Stimulated activated CD8-positive, alpha-beta memory T cell treated with anti-CD3 and anti-CD28 coated beads, Interleukin-15, amount 100 ng/mL, for 1 hour (primary cell): ENCODE measurements at regions not wholly inside any gene's neighbourhood (a gene's known extent, or its start where the extent isn't known, plus 50 kb on each side); places are given as distances from the start of the nearest gene placed in this dataset.
"Not testable (repeated sequence)": the region's sequence is repeated elsewhere in the genome, so short reads cannot be mapped to it uniquely, and the experiment has no call there.

Experiments
- DNase-seq: peaks from one replicate; pipeline ENCODE4 v3.0.0-alpha.2; 2020; ENCODE audit warnings: low read depth

GRCh38 chrY:7588176-7588575 is 676.6 kb upstream of the AMELY start:
- not testable (repeated sequence) for DNase-seq

DNA sequence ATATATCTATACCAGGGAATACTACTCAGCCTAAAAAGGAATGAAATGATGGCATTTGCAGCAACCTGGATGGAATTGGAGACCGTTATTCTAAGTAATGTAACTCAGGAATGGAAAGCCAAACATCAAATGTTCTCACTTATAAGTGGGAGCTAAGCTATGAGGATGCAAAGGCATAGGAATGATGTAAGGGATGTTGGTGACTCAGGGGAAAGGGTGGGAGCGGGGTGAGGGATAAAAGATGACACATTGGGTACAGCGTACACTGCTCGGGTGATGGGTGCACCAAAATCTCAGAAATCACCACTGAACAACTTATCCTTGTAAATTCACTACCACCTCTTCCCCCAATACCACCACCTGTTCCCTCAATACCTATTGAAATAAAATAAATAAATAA is 651.0 kb upstream of the AMELY start:
- no peak for DNase-seq

DNA sequence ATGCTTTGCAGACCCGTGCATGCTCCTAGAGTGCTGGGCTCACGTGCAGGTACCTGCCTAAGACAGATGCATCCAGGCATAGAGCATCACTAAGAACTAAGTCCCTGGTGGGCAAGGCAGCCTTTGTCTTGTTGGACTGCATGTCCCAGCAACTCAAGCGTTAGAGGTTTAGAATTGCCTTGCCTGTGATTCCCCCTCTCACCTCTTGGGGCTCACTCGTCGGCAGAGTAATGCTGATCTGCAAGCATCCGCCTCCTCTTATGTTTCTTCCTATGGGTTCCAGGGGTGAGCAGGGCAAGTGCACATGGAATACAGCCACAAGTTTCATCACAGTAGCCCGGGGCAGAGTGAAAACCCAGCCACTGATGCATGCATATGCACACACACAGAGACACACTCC is 646.1 kb upstream of the AMELY start:
- DNase-seq, result no peak

GRCh38 chrY:7555006-7555405 is 643.5 kb upstream of the AMELY start:
- no peak for DNase-seq

- no peak for DNase-seq
Observed at GRCh38 chrY:7545060-7545459, 633.5 kb upstream of the AMELY start.

- no peak for DNase-seq
Observed at GRCh38 chrY:7544172-7544770, 632.7 kb upstream of the AMELY start.

GRCh38 chrY:7543506-7543905 is 632.0 kb upstream of the AMELY start:
- no peak for DNase-seq

DNA sequence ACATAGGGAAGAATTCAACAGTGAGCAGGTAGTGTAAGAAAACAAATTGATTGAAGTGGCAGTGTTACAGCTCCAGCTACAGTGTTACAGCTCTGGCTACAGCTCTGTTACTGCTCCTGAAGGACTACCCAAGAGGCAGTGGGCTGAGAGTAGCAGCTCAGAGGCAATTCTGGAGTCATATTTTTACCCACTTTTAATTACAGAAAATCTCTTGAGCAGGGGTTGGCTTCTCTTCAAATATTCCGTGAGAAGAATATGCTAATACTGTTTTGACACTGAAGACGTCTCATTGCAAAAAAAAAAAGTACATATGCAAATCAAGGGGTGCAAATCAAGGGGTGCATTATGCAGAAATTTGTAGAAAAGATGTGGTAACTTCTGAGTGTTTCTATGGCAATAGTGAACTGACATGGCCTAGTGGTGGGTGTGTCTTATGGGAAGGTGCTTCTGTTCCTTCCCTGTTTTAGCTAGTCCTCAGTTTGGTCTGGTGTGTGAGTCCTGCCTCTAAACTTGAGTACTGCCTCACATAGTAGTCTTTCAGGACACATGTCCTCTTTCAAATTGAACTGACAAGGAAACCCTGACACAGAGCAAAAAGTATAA is 630.8 kb upstream of the AMELY start:
- DNase-seq, result no peak

- no peak for DNase-seq
Observed at GRCh38 chrY:7529396-7529795, 617.8 kb upstream of the AMELY start.

- DNase-seq, result not testable (repeated sequence)
Observed at GRCh38 chrY:7527568-7527967, 616.0 kb upstream of the AMELY start.

DNA sequence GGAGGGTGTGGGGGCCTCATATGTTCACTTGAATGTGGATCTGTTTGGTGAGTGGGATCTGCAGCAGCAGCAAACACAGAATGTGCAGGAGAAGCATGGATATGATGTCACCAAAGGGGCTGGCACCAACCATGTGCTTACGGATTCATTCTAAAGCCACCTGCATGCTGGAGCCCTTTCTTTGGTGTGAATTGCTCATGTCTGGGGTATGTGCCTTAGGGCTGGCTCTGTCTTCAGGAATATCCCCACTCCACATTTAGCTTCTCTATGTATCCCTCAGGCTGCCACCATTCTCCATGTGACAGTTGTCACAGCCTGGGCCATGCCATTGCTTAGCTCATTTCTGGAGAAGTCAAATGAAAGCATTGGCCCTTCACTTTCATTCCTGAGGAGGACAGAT is 606.8 kb upstream of the AMELY start:
- DNase-seq, result no peak

DNA sequence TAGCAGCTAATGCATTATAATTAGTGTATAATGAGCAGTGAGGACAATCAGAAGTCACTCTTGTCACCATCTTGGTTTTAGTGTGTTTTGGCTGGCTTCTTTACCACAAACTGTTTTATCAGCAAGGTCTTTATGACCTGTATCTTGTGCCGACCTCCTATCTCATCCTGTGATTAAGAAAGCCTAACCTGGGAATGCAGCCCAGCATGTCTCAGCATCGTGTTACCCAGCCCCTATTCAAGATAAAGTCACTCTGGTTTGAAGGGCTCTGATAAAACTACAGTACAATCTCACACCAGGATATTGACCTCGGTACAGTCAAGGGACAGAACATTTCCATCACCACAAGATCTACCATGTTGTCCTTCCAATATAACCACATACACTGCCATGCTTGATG is 604.7 kb upstream of the AMELY start:
- no peak for DNase-seq

DNA sequence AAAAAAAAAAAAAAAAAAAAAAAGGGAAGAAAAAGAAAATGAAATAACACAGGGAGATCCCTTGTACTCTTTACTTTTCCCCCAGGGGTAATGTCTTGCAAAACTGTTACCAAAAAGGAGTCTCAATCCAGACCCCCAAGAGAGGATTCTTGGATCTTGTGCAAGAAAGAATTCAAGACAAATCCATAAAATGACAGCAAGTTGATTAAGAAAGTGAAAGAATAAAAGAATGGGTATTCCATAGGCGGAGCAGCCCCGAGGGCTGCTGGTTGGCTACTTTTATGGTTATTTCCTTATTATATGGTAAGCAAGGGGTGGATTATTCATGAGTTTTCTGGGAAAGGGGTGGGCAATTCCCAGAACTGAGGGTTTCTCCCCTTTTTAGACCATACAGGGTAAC is 604.3 kb upstream of the AMELY start:
- no peak for DNase-seq

- DNase-seq, result no peak
Observed at GRCh38 chrY:7502896-7503295, 591.3 kb upstream of the AMELY start.

DNA sequence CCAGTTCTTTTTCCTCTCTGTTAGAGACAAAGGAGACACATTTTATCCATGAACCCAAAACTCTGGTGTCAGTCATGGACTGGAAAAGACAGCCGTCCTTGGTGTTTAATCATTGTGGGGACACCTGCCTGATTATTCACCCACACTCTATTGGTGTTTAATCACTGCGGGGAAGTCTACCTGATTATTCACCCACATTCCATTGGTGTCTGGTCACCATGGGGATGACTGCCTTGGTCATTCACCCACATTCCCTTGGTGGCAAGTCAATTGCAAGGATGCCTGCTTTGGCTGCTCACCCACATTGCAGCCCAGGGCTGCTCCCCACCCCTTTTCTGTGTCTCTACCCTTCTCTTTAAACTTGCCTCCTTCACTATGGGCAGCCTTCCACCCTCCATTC is 589.7 kb upstream of the AMELY start:
- no peak for DNase-seq

- DNase-seq, result no peak
Observed at GRCh38 chrY:7496001-7496400, 584.4 kb upstream of the AMELY start.

DNA sequence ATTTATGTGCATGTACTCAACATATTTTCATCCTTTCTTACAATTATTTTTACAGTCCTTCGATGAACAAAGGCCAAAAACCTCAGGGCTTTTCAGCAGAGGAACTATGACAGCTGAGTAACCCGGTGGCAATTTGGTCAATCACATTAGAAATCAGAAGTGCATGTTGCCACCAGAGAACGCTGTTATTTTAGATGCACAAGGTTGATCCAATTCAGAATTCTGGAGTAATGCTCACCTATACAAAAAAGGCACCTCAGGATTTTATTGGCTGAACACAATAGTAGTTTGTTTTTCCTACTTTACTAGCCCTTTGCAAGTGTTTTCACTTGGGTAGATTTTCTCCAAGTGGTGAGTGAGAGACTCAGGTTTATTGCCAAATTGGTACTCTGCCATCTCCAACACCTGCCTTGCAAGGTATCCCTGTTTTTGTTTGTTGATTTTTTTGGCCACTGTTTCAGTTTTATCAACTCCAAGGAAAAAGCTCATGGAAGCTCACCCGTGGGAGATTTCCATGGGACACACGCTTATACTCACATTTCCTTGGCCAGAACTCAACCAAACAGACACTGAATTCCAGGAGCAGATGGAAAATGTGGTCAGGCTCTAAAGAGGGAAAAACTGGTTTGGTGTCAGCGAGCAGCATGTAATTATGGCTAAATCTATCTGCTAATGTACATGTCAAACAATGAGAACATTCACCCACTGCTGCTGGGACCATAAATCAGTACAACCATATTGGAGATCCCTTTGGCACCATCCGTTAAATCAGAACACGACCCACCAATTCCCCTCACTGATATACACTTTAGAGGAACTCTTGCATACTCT is 573.1 kb upstream of the AMELY start:
- DNase-seq, result not testable (repeated sequence)

DNA sequence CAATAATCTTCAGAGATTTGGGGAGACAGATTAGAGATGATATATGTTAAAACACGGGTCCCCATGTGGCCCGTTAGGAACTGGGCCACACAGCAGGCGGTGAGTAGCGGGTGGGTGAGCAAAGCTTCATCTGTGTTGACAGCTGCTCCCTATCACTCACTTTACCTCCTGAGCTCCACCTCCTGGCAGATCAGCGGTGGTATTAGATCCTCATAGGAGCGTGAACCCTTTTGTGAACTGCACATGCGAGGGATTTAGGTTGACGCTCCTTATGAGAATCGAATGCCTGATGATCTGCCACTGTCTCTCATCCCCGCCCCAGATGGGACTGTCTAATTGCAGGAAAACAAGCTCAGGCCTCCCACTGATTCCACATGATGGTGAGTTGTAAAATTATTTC is 560.4 kb upstream of the AMELY start:
- DNase-seq, result no peak

GRCh38 chrY:7470037-7470436 is 558.5 kb upstream of the AMELY start:
- no peak for DNase-seq

GRCh38 chrY:7468951-7469745 is 557.6 kb upstream of the AMELY start:
- DNase-seq, result no peak

DNA sequence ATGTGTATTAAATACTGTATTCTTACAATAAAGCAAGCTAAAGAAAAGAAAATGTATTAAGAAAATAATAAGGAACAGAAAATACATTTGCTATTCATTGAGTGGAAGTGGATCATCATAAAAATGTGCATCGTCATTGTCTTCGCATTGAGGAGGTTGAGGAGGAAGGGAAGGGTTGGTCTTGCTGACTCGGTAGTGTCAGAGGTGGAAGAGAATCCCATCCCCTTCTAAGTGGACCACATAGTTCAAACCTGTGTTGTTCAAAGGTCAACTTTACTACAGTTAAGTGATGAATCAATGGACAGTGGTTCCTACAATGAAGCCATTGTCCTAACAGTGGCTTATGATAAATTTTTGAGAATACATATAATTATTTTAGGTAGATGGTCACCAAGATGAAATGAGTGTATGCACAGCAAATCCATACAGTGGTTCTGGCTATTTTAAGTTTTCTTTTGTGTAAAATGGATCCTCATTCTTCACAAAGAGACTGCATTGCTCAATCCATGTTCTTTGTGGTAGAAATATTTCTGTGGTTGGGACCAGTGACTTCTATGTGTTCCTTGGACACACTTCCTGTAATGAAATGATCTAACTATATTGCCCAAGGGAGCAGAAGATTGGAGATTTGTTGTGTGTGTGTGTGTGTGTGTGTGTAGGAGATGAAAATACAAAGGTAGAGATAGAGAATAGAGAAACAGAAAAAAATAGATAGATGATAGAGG is 556.4 kb upstream of the AMELY start:
- no peak for DNase-seq

GRCh38 chrY:7465185-7465621 is 553.7 kb upstream of the AMELY start:
- no peak for DNase-seq
